Endothelial cell of umbilical vein (primary cell): ENCODE measurements at regions not wholly inside any gene's neighbourhood (a gene's known extent, or its start where the extent isn't known, plus 50 kb on each side); places are given as distances from the start of the nearest gene placed in this dataset.

Experiments
- BruUV-seq: library from RNA; stranded (reverse); fragments of 400-500 nt; replicated peaks from 2 replicates; lab custom pipeline; 2021; lab: Mats Ljungman, UMichigan
- CTCF ChIA-PET: fragments of 300-600, 350-600 bp; sonication (Branson Sonifier 250); formaldehyde crosslinking; loops from one replicate; lab custom pipeline; 2021; ENCODE audit warnings: antibody characterized with exemption, inconsistent platforms; lab: Charles Lee
- POLR2A ChIA-PET: fragments of 300-600, 350-600 bp; sonication (Branson Sonifier 250); formaldehyde crosslinking; loops from one replicate; lab custom pipeline; 2021; ENCODE audit warnings: antibody characterized with exemption, inconsistent platforms; lab: Charles Lee
- DNase-seq: peaks from one replicate; pipeline ENCODE4 v3.0.0-alpha.2; 2011; ENCODE audit warnings: low read depth, low spot score
- FAIRE-seq: peaks from 2 replicates; lab custom pipeline; 2011; peaks lifted over from hg19 to GRCh38; lab: Jason Lieb, UNC
- H2AFZ ChIP-seq: 2 replicates; pipeline ENCODE4 v1.6.0; 2012; ENCODE audit warnings: low read depth, low read length, control low read depth, inconsistent platforms
- H3K27ac ChIP-seq: 2 replicates; pipeline ENCODE4 v1.5.1; 2011; ENCODE audit warnings: low read depth, mild to moderate bottlenecking, control low read depth, low read length, moderate library complexity; ENCODE audit not compliant: insufficient read depth
- H3K27me3 ChIP-seq, 2 experiments: 2 replicates each; pipeline versions ENCODE4 v1.6.0 to v1.6.1; 2011; ENCODE audit warnings: low read length in 2 of 2, mixed read lengths in 1 of 2; ENCODE audit not compliant: control insufficient read depth in 2 of 2, insufficient read depth in 2 of 2
- H3K36me3 ChIP-seq, 2 experiments: 2 replicates in 1 of 2; 3 replicates in 1 of 2; pipeline ENCODE4 v1.5.1; 2011; ENCODE audit warnings: low read length in 2 of 2, mild to moderate bottlenecking in 1 of 2, moderate library complexity in 1 of 2; ENCODE audit not compliant: control insufficient read depth in 2 of 2, insufficient read depth in 2 of 2; ENCODE audit errors: extremely low read depth in 1 of 2
- H3K4me1 ChIP-seq: 3 replicates; pipeline ENCODE4 v1.5.1; 2011; ENCODE audit warnings: mild to moderate bottlenecking, low read length; ENCODE audit not compliant: control insufficient read depth, insufficient read depth; ENCODE audit errors: extremely low read depth
- H3K4me2 ChIP-seq: 2 replicates; pipeline ENCODE4 v1.6.1; 2011; ENCODE audit warnings: low read length, control low read depth, mixed read lengths; ENCODE audit not compliant: insufficient read depth
- H3K4me3 ChIP-seq, 3 experiments: fragments of 200-600 bp in 1 of 3; sonication (generic), shearing (Covaris generic) in 1 of 3; replicated peaks in 1 of 3; 2 replicates each; pipeline ENCODE4 v1.5.1; 2011 to 2016; ENCODE audit warnings: control low read depth in 3 of 3, low read length in 3 of 3, mild to moderate bottlenecking in 2 of 3, inconsistent platforms in 1 of 3, low read depth in 1 of 3, moderate library complexity in 1 of 3; ENCODE audit not compliant: insufficient read depth in 1 of 3
- H3K79me2 ChIP-seq: 2 replicates; pipeline ENCODE4 v1.6.0; 2012; ENCODE audit warnings: low read length, inconsistent platforms; ENCODE audit not compliant: control insufficient read depth, insufficient read depth
- H3K9ac ChIP-seq: replicated peaks from 2 replicates; pipeline ENCODE3; 2011; ENCODE audit warnings: low read length, control low read depth; ENCODE audit not compliant: insufficient read depth; ENCODE audit errors: extremely low read depth
- H3K9me1 ChIP-seq: replicated peaks from 3 replicates; pipeline ENCODE4 v1.6.0; 2011; ENCODE audit warnings: mild to moderate bottlenecking, low read length; ENCODE audit not compliant: control insufficient read depth, insufficient read depth; ENCODE audit errors: extremely low read depth
- H3K9me3 ChIP-seq: replicated peaks from 2 replicates; pipeline ENCODE4 v1.5.1; 2012; ENCODE audit warnings: low read length, inconsistent platforms; ENCODE audit not compliant: control insufficient read depth, insufficient read depth
- H4K20me1 ChIP-seq: replicated peaks from 2 replicates; pipeline ENCODE3; 2011; ENCODE audit warnings: mild to moderate bottlenecking, low read length; ENCODE audit not compliant: control insufficient read depth, insufficient read depth; ENCODE audit errors: extremely low read depth
- EZH2 ChIP-seq: IDR thresholded peaks from 2 replicates; pipeline ENCODE4 v1.6.1; 2012; ENCODE audit warnings: borderline replicate concordance, low read depth, mild to moderate bottlenecking, moderate library complexity, low read length, inconsistent platforms; ENCODE audit not compliant: severe bottlenecking
- FOS ChIP-seq: IDR thresholded peaks from 2 replicates; pipeline ENCODE4 v1.6.1; 2011; ENCODE audit warnings: mild to moderate bottlenecking, low read length, moderate library complexity, borderline replicate concordance; ENCODE audit not compliant: insufficient read depth
- GATA2 ChIP-seq: IDR thresholded peaks from 2 replicates; pipeline ENCODE4 v1.7.0; 2011; ENCODE audit warnings: low read depth, mild to moderate bottlenecking, moderate library complexity, mixed read lengths, low read length; ENCODE audit not compliant: insufficient read length, insufficient read depth
- JUN ChIP-seq: IDR thresholded peaks from 2 replicates; pipeline ENCODE4 v1.6.1; 2011; ENCODE audit warnings: borderline replicate concordance, low read depth; ENCODE audit not compliant: insufficient read length, insufficient read depth
- MYC ChIP-seq: IDR thresholded peaks from one replicate; pipeline ENCODE4 v1.6.1; 2011; ENCODE audit warnings: mild to moderate bottlenecking, low read depth, low read length
- POLR2A ChIP-seq: IDR thresholded peaks from 2 replicates; pipeline ENCODE4 v1.6.1; 2012; ENCODE audit warnings: low read depth, mild to moderate bottlenecking, control low read depth, low read length
- dilution Hi-C: fragments of 300-500 bp; cut with MboI; formaldehyde crosslinking; loops from one replicate; pipeline ENCODE4 v1.15.0; 2019; ENCODE audit warnings: low sequenced_read_pairs; ENCODE audit not compliant: extremely low pct_ligation_motif_present
- intact Hi-C: fragments of 100-400 bp; cut with micrococcal nuclease; formaldehyde crosslinking; loops from one replicate; pipeline ENCODE4 v1.10.0; 2022
- TF ChIP-seq, protein P1 (sequence below), 2 donors: IDR thresholded peaks; 1 replicate in 1 of 2; 2 replicates in 1 of 2; pipeline ENCODE4 v1.5.1; 2011; ENCODE audit warnings: low read length in 2 of 2, mild to moderate bottlenecking in 2 of 2, moderate library complexity in 2 of 2, control low read depth in 1 of 2, inconsistent platforms in 1 of 2, low read depth in 1 of 2; ENCODE audit not compliant: insufficient read depth in 1 of 2; ENCODE audit errors: extremely low read depth in 1 of 2
- TF ChIP-seq, protein P2 (sequence below): IDR thresholded peaks from 2 replicates; pipeline ENCODE4 v1.6.1; 2011; ENCODE audit not compliant: insufficient read depth, insufficient read length

DNA sequence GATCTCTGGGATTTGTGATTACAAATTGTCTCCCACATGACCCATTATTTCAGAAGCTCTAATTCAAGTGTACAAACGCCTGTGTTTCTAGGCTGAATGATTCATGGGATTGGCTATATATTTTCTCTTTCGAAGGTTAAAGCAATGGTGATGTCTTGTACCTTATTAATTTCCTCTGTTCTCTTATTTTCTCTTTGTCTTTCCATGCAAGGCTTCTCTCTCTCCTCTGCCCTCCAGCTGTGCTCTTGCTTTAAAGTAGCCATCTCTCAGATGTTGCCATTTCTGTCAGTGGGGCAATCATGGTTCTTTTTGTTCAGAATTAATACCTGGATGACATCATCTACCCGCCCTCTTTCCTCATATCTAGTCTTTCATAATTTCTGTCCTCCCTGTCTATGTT, 184.3 kb upstream of the ATP10B start:
- Histone ChIP-seq H3K27me3 (no peaks in the 10 kb centered on the region), H3K9me1 (no peaks in the 10 kb centered on the region), H3K79me2 (no peaks in the 10 kb centered on the region), H3K27ac (no peak overlapping the region), H2AFZ (no peak overlapping the region), H3K4me1 (no peaks in the 10 kb centered on the region), H3K4me2 (no peak overlapping the region), H3K36me3 (no peaks in the 10 kb centered on the region), H3K9me3 (no peaks in the 10 kb centered on the region), H4K20me1 (no peaks in the 10 kb centered on the region), H3K9ac (no peak overlapping the region), H3K4me3 (no peak overlapping the region)
- TF ChIP-seq POLR2A (no peak), MYC (no peak), EZH2 (no peak), GATA2 (no peak), JUN (no peak), FOS (no peak)
- TF ChIP-seq, protein P1, sequence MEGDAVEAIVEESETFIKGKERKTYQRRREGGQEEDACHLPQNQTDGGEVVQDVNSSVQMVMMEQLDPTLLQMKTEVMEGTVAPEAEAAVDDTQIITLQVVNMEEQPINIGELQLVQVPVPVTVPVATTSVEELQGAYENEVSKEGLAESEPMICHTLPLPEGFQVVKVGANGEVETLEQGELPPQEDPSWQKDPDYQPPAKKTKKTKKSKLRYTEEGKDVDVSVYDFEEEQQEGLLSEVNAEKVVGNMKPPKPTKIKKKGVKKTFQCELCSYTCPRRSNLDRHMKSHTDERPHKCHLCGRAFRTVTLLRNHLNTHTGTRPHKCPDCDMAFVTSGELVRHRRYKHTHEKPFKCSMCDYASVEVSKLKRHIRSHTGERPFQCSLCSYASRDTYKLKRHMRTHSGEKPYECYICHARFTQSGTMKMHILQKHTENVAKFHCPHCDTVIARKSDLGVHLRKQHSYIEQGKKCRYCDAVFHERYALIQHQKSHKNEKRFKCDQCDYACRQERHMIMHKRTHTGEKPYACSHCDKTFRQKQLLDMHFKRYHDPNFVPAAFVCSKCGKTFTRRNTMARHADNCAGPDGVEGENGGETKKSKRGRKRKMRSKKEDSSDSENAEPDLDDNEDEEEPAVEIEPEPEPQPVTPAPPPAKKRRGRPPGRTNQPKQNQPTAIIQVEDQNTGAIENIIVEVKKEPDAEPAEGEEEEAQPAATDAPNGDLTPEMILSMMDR (IDR thresholded peaks at IDR 0.05; ENCODE audit: extremely low read depth in 1 of 2, insufficient read depth in 1 of 2, low read depth in 1 of 2, low read length in 2 of 2) = no peak
- dilution Hi-C loops = no loop called here
- intact Hi-C loops = no loop called here
- no peak for FAIRE-seq
- DNase-seq = no peak
- BruUV-seq = no TSS peak
- POLR2A ChIA-PET = no interaction called here
- CTCF ChIA-PET = no interaction called here

DNA sequence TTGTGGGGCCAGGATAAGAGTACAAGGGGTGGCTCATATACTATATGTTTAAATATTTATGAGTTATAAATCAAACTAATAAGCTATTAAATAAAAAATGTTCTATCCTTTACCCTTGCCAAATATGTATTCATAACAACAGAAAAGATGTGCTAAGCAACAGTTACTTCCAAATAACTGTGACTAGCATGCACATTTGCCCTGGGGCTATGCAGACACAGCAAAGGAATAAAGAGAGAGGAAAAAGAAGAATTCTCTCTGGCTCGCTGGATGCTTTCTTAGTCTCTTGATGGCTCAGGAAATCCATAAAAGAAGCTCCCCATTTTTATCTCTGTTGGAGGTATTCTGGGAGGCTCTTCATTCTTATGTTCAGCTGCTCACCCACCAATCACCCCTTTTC, 182.4 kb upstream of the ATP10B start:
- ChIA-PET CTCF (no interaction called here), POLR2A (no interaction called here)
- no peak overlapping the region for H2AFZ ChIP-seq
- no peak overlapping the region for H3K4me2 ChIP-seq
- TF ChIP-seq FOS (no peak), POLR2A (no peak), JUN (no peak), EZH2 (no peak), MYC (no peak), GATA2 (no peak)
- TF ChIP-seq, protein P2, sequence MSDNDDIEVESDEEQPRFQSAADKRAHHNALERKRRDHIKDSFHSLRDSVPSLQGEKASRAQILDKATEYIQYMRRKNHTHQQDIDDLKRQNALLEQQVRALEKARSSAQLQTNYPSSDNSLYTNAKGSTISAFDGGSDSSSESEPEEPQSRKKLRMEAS = no peak
- H4K20me1 ChIP-seq = no peaks in the 10 kb centered on the region
- no peak overlapping the region for H3K9ac ChIP-seq
- no peak overlapping the region for H3K27ac ChIP-seq
- no peak overlapping the region for H3K4me3 ChIP-seq
- intact Hi-C loops (no loop called here), dilution Hi-C loops (no loop called here)
- FAIRE-seq (no peak), DNase-seq (no peak)
- no peaks in the 10 kb centered on the region for H3K79me2 ChIP-seq
- BruUV-seq = no TSS peak
- H3K4me1 ChIP-seq = no peaks in the 10 kb centered on the region
- H3K9me3 ChIP-seq = no peaks in the 10 kb centered on the region
- no peaks in the 10 kb centered on the region for H3K36me3 ChIP-seq
- H3K9me1 ChIP-seq = no peaks in the 10 kb centered on the region
- no peaks in the 10 kb centered on the region for H3K27me3 ChIP-seq
